Breast epithelium (tissue), 3 donors: ENCODE measurements at regions not wholly inside any gene's neighbourhood (a gene's known extent, or its start where the extent isn't known, plus 50 kb on each side); places are given as distances from the start of the nearest gene placed in this dataset.

Source experiments
- POLR2A ChIP-seq: fragments of 450-650 bp; IDR thresholded peaks from one replicate; pipeline ENCODE4 v1.6.1; 2016; ENCODE audit warnings: antibody characterized with exemption, mild to moderate bottlenecking, moderate library complexity
- TF ChIP-seq, protein P1 (sequence below), 3 donors: fragments of 450-650 bp; IDR thresholded peaks; one replicate each; pipeline ENCODE4 v1.5.1; 2016 to 2017; ENCODE audit warnings: antibody characterized with exemption in 3 of 3, mild to moderate bottlenecking in 3 of 3, moderate library complexity in 3 of 3

DNA sequence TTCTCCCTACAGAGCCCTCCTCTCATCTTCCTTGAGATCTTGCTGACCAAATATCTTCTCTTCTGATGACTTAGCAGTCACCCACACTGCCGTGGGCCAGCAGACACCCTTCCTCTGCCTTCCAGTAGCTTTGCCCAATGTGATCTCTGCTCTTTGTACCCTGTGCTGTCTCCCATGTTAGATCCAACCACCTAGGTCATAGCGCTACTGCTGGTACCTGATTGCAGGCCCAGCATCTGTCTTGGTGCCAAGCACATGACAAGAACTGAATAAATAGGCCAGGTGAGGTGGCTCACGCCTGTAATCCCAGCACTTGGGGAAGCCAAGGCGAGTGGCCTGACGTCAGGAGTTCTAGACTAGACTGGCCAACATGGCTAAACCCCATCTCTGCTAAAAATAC lies 149.7 kb downstream of the TM9SF2 start:
- TF ChIP-seq, protein P1, sequence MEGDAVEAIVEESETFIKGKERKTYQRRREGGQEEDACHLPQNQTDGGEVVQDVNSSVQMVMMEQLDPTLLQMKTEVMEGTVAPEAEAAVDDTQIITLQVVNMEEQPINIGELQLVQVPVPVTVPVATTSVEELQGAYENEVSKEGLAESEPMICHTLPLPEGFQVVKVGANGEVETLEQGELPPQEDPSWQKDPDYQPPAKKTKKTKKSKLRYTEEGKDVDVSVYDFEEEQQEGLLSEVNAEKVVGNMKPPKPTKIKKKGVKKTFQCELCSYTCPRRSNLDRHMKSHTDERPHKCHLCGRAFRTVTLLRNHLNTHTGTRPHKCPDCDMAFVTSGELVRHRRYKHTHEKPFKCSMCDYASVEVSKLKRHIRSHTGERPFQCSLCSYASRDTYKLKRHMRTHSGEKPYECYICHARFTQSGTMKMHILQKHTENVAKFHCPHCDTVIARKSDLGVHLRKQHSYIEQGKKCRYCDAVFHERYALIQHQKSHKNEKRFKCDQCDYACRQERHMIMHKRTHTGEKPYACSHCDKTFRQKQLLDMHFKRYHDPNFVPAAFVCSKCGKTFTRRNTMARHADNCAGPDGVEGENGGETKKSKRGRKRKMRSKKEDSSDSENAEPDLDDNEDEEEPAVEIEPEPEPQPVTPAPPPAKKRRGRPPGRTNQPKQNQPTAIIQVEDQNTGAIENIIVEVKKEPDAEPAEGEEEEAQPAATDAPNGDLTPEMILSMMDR (IDR thresholded peaks at IDR 0.05), result no peak
- TF ChIP-seq POLR2A, result no peak
